Mucosa of rectum (tissue), 2 donors: ENCODE measurements at regions not wholly inside any gene's neighbourhood (a gene's known extent, or its start where the extent isn't known, plus 50 kb on each side); places are given as distances from the start of the nearest gene placed in this dataset.

Experiments
- H3K27ac ChIP-seq, 2 donors: one replicate each; pipeline ENCODE4 v1.7.0; 2013; ENCODE audit warnings: inconsistent platforms in 2 of 2, low read depth in 2 of 2, low read length in 2 of 2
- H3K27me3 ChIP-seq, 2 donors: one replicate each; pipeline ENCODE4 v1.7.0; 2013; ENCODE audit warnings: low read length in 2 of 2; ENCODE audit not compliant: control insufficient read depth in 2 of 2, insufficient read depth in 2 of 2
- H3K36me3 ChIP-seq, 2 donors: one replicate each; pipeline ENCODE4 v1.7.0; 2013; ENCODE audit warnings: low read length in 2 of 2; ENCODE audit not compliant: control insufficient read depth in 2 of 2, insufficient read depth in 2 of 2
- H3K4me1 ChIP-seq, 2 donors: one replicate each; pipeline ENCODE4 v1.7.0; 2013; ENCODE audit warnings: low read length in 2 of 2, mild to moderate bottlenecking in 1 of 2; ENCODE audit not compliant: control insufficient read depth in 2 of 2, insufficient read depth in 2 of 2
- H3K4me3 ChIP-seq, 2 donors: one replicate each; pipeline ENCODE4 v1.7.0; 2013; ENCODE audit warnings: low read length in 2 of 2
- H3K9ac ChIP-seq, 2 donors: one replicate each; pipeline ENCODE4 v1.7.0; 2013; ENCODE audit warnings: low read length in 2 of 2, low read depth in 1 of 2, mild to moderate bottlenecking in 1 of 2
- H3K9me3 ChIP-seq, 2 donors: one replicate each; pipeline ENCODE4 v1.7.0; 2013; ENCODE audit warnings: low read length in 2 of 2; ENCODE audit not compliant: control insufficient read depth in 2 of 2
- donor health status: healthy.
- donor health status: Normal muscosa, but diverticular disease.

- Histone ChIP-seq H3K9me3 (no peaks in the 10 kb centered on the region), H3K4me1 (no peaks in the 10 kb centered on the region), H3K36me3 (no peaks in the 10 kb centered on the region), H3K27ac (no peak overlapping the region), H3K27me3 (peaks cover 0 to 2% of the 10 kb centered on the region in 2 donors), H3K9ac (no peak overlapping the region), H3K4me3 (no peak overlapping the region)
These were observed 393.0 kb upstream of the PLXNA2 start for GRCh38 chr1:208637181-208637580.

- Histone ChIP-seq H3K9ac (no peak overlapping the region), H3K4me3 (no peak overlapping the region), H3K4me1 (no peaks in the 10 kb centered on the region), H3K36me3 (no peaks in the 10 kb centered on the region), H3K27me3 (peaks cover 0 to 2% of the 10 kb centered on the region in 2 donors), H3K9me3 (no peaks in the 10 kb centered on the region), H3K27ac (no peak overlapping the region)
These were observed 395.2 kb upstream of the PLXNA2 start for GRCh38 chr1:208639382-208639781.

GRCh38 chr1:208640295-208640694, 396.1 kb upstream of the PLXNA2 start:
- peaks cover 0 to 2% of the 10 kb centered on the region in 2 donors for H3K27me3 ChIP-seq
- H3K4me1 ChIP-seq: no peaks in the 10 kb centered on the region
- no peaks in the 10 kb centered on the region for H3K9me3 ChIP-seq
- no peak overlapping the region for H3K27ac ChIP-seq
- H3K36me3 ChIP-seq: no peaks in the 10 kb centered on the region
- no peak overlapping the region for H3K4me3 ChIP-seq
- H3K9ac ChIP-seq: no peak overlapping the region

- no peak overlapping the region for H3K27ac ChIP-seq
- no peak overlapping the region for H3K9ac ChIP-seq
- H3K27me3 ChIP-seq: peaks cover 0 to 2% of the 10 kb centered on the region in 2 donors
- H3K9me3 ChIP-seq: no peaks in the 10 kb centered on the region
- H3K4me1 ChIP-seq: no peaks in the 10 kb centered on the region
- H3K36me3 ChIP-seq: no peaks in the 10 kb centered on the region
- no peak overlapping the region for H3K4me3 ChIP-seq
These were observed 397.5 kb upstream of the PLXNA2 start for GRCh38 chr1:208641579-208642280.

- no peaks in the 10 kb centered on the region for H3K36me3 ChIP-seq
- H3K27ac ChIP-seq: no peak overlapping the region
- H3K27me3 ChIP-seq: peaks cover 0 to 2% of the 10 kb centered on the region in 2 donors
- H3K9me3 ChIP-seq: no peaks in the 10 kb centered on the region
- no peak overlapping the region for H3K4me3 ChIP-seq
- H3K4me1 ChIP-seq: no peaks in the 10 kb centered on the region
- no peak overlapping the region for H3K9ac ChIP-seq
These were observed 398.9 kb upstream of the PLXNA2 start for GRCh38 chr1:208643005-208643597.

GRCh38 chr1:208644401-208645160, 400.4 kb upstream of the PLXNA2 start:
- Histone ChIP-seq H3K27me3 (peaks cover 0 to 2% of the 10 kb centered on the region in 2 donors), H3K4me3 (no peak overlapping the region), H3K9ac (no peak overlapping the region), H3K27ac (no peak overlapping the region), H3K9me3 (no peaks in the 10 kb centered on the region), H3K4me1 (no peaks in the 10 kb centered on the region), H3K36me3 (no peaks in the 10 kb centered on the region)

- Histone ChIP-seq H3K36me3 (no peaks in the 10 kb centered on the region), H3K27me3 (no peaks in the 10 kb centered on the region), H3K4me3 (no peak overlapping the region), H3K9me3 (no peaks in the 10 kb centered on the region), H3K4me1 (no peaks in the 10 kb centered on the region), H3K27ac (no peak overlapping the region), H3K9ac (no peak overlapping the region)
These were observed 402.2 kb upstream of the PLXNA2 start for GRCh38 chr1:208646431-208646830.

GRCh38 chr1:208648146-208648545, 404.0 kb upstream of the PLXNA2 start:
- Histone ChIP-seq H3K4me3 (no peak overlapping the region), H3K27me3 (no peaks in the 10 kb centered on the region), H3K4me1 (no peaks in the 10 kb centered on the region), H3K36me3 (no peaks in the 10 kb centered on the region), H3K27ac (no peak overlapping the region), H3K9ac (no peak overlapping the region), H3K9me3 (no peaks in the 10 kb centered on the region)

- Histone ChIP-seq H3K27me3 (no peaks in the 10 kb centered on the region), H3K36me3 (no peaks in the 10 kb centered on the region), H3K4me1 (no peaks in the 10 kb centered on the region), H3K27ac (no peak overlapping the region), H3K9ac (no peak overlapping the region), H3K4me3 (no peak overlapping the region), H3K9me3 (no peaks in the 10 kb centered on the region)
These were observed 408.3 kb upstream of the PLXNA2 start for GRCh38 chr1:208652296-208653160.
